Stimulated activated CD8-positive, alpha-beta memory T cell treated with anti-CD3 and anti-CD28 coated beads, Interleukin-7, amount 100 ng/mL, for 24 hours (primary cell): ENCODE measurements at regions not wholly inside any gene's neighbourhood (a gene's known extent, or its start where the extent isn't known, plus 50 kb on each side); places are given as distances from the start of the nearest gene placed in this dataset.
"Not testable (repeated sequence)": the region's sequence is repeated elsewhere in the genome, so short reads cannot be mapped to it uniquely, and the experiment has no call there.

Source experiments
- DNase-seq: peaks from one replicate; pipeline ENCODE4 v3.0.0-alpha.2; 2020; ENCODE audit warnings: low read depth

DNA sequence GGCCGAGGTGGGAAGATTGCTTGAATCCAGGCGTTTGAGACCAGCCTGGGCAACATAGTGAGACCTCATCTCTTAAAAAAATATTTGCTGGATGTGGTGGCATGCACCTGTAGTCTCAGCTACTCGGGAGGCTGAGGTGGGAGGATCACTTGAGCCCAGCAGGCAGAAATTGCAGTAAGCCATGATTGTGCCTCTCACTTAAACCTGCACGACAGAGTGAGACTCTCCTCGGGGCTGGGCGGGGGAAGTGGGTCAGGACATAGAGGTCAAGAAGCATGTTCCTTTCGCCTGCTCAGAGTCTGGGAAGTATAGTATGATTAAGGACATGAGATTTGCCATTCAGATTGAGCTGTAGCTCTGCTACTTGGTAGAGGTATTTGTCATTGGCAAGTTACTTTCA is 52.3 kb downstream of the SEPTIN7 start:
- not testable (repeated sequence) for DNase-seq

DNA sequence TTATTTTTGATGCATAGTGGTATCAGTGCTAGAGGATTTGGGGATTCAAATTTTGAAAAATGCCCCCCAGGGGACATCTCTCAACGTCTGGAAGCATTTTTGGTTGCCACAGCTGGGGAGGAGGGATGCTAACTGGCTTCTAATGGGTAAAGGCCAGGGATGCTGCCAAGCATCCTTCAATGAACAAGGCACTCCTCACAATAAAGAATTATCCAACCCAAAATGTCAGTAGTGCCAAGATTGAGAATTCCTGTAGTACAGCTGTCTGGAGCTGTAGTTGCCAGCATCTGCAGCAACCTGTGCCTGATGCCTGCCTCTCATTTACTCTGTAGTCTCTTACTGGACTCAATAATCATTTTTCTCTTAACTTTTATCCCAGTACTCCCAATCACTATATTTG is 53.5 kb downstream of the SEPTIN7 start:
- DNase-seq = no peak

DNA sequence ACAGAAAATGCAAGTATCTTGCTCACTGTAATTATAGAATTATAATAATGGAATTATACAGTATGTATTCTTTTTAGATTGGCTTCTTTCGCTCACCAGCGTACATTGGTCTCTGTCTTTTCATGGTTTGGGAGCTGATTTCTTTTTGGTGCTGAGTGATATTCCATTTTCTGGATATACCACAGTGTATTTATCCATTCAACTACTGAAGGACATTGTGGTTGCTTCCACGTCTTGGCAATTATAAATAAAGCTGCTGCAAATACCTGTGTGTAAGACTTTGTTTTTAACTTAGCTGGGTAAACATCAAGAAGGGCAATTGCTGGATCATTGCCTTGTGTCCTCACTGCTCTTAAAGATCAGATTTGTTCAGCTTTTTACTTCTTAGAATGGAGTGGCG is 55.3 kb downstream of the SEPTIN7 start:
- no peak for DNase-seq

DNA sequence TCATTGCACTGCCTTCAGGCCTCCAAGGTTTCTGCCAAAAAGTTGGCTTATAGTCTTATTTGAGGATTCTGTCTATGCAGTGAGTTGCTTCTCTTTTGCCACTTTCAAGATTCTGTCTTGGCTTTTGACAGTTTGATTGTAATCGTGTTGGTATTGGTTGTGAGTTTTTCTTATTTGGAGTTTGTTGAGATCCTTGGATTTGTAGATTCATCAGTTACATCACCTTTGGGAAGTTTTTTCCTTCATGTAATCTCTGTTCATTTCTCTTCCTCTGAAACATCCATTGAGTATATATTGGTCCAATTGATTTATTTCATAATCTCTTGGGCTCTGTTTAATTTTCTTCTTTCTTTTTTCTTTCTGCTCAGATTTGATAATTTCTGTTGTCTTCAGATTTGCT is 59.8 kb downstream of the SEPTIN7 start:
- no peak for DNase-seq

DNA sequence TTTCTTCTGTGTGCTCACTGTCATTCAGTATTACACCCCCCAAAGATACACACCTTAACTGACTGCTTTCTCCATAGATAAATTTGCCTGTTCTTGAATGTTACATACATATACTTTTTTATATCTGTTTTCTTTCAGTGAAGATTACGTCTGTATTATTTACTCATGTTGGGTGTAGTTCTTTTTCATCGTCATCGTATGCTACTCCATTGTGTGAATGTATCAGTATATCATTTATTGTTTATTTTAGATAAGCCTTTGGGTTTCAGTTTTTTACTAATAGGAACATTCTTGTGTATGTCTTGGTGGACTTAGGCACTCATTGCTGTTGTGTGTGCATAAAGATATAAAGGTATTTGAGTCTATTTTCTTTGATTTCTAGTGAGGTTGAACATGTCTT is 64.4 kb downstream of the SEPTIN7 start:
- DNase-seq = no peak

DNA sequence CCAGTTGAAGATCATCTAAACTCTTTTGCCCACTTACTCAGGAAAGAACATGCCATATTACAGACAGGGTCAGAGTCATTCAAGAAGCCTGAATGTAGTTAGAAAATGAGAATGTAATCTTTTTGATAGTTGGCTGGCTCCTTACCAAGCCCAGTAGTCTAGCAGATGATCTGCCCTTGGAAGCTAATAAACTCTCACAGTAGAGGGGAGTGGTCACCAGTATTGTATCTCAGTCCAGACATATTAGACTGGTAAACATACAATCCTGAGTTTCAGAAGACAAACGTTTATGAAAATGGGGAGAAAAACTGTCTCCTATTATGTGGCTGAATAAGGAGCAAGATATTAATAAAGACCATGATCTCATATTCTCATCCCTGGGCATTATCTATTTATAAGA is 65.3 kb downstream of the SEPTIN7 start:
- DNase-seq = no peak

DNA sequence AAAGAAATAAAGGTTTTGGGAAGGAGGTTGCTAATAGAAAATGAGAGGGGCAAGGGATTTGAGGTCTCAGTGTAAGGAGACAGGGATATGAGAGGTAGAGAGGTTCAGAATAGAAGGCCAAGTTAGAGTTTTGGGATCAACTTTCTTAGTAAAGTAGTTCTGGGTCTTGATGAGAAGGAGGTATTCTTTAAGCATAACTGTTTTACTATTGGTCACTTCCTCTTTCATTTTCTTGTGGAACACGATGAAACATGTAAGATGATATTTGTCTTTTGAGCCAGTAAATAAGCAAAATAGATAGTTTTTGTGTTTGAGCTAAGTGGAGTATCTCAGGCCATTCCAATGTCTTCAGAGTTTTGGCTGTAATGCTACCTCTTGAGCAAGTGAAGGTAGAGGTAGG is 68.3 kb downstream of the SEPTIN7 start:
- DNase-seq = not testable (repeated sequence)

DNA sequence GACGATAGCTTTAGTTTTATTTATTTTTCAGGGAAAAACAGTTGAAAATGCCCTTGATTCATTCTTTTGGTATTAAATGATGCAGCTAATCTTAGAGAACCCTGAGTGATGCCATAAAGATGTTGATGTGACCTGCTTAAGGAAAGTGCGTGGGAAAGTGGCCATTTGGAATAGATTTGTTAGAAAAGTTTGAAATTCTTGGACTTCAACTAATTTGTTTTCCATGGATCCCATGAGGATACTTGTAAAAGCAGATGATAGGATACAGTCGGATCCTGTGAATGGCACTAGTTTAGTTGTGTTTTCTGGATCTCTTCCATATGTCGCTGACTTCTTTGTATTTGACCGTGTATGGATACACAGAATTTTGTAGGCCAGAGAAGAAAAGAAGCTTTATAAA is 69.0 kb downstream of the SEPTIN7 start:
- no peak for DNase-seq

DNA sequence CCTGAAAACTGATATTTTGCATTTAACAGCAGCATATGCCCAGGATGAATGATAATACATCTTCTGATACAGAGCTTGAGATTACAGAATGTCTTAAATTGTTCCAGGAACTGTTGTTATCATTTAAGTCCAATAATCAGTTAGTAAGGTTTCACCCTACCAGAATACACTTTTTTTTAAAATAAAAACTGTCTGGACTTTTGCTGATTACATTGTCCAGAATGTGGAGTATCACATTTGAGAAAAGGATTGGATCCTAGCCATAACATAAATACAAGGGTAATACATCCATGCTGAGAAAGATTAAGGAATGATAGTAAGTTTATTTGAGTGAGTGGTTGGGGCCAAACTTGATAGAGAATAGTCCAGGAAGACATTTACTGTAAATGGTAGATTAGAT is 71.0 kb downstream of the SEPTIN7 start:
- DNase-seq = no peak

DNA sequence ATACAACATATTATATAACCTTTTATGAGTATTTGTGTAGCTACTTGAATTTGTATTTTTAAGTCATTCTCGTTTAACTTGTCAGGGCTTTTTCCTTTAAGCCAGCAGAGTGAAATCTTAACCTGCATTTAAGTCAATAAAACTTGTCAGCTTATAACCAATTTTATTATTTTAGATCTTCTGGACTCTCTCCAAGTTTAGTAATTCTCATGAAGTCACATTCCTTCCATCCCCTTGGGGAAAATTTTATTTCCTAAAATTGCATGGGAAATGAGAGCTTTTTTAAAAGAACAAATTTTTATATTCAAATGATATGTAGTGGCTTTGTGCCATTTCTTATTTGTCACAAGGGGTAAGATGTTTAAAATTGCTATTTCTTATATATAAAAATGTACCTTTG is 74.0 kb downstream of the SEPTIN7 start:
- no peak for DNase-seq

DNA sequence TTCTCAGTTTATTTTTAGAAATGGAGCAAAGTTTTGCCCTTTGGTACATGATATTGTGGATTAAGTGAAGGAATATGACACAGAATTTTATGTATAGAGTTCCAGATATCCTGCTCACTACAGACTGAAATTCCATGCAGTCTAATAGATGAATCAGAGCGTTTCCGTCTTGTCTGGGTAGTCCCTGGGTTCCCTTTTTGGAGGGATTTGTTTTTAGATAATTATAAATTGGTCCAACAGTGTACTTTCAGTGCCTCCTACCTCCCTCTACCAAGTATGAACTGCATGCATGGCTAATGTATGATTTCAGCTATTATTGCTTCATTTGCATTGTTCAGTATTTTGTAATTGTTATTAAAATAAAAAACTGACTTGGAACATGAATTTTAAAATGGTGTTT is 74.4 kb downstream of the SEPTIN7 start:
- no peak for DNase-seq

DNA sequence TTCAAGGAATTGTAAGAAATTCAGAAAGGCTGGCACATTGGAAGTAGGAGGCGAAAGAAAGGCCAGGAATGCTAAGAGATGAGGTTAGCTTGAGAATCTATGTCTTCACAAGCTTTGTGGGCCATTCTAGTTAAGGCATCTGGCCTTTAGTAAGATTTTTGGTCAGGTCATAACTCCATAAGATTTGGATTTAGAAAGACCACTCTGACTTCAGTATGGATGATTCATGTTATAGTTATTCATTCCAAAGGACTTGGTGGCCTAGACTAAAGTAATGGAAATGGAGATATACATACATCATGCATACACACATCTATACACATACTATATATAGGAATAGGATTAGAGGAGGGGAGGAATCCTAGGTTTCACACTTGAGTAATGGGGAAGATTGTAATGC is 77.5 kb downstream of the SEPTIN7 start:
- DNase-seq = no peak

DNA sequence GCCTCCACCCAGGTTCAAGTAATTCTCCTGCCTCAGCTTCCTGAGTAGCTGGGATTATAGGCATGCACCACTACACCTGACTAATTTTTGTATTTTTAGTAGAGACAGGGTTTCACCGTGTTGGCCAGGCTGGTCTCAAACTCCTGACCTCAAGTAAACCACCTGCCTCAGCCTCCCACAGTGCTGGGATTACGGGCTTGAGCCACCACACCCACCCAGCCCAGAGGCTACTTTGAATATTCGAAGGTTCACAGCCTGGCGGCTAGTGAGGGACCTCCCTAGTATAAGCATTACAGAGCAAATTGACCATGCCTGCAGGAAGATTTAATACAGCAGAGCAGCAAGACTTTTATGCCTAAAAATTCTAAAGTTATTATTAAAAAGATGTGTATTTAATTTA is 86.6 kb downstream of the SEPTIN7 start:
- not testable (repeated sequence) for DNase-seq

DNA sequence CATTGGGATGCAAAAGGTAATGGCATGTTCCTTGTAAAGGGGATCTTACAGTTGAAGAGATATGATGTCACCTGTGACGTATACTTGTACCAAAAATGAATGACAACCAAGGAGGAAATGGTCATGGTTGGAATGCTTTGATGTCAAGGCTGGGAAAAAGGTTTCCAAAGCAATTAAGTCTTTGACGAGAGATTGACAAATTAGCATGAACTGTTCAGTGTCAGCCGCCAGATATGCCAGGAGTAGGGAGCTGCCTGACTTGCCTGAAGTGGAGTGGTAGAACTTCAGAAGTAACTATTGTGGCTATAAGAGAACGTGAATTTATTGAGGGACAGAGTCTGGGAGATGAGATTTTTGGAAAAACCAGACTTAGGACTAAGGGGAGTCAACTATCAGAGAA is 88.1 kb downstream of the SEPTIN7 start:
- DNase-seq = no peak

DNA sequence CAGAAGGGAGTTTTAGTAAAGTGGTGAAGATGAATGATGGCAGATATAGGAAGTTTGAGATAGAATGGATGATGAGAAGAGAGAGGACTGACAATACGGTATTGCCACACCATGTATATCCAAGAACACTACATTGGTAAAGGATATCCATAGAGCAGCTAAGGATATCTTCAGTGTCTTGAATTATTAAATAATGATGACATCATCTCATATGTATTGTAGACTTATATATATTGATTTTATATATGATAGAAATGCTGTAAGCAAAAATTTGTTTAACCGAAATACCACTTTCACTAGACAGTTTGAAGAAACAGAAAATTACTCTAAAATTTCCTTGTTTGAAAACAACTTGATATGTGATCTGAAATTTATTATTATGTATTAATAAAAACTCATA is 89.0 kb downstream of the SEPTIN7 start:
- no peak for DNase-seq

DNA sequence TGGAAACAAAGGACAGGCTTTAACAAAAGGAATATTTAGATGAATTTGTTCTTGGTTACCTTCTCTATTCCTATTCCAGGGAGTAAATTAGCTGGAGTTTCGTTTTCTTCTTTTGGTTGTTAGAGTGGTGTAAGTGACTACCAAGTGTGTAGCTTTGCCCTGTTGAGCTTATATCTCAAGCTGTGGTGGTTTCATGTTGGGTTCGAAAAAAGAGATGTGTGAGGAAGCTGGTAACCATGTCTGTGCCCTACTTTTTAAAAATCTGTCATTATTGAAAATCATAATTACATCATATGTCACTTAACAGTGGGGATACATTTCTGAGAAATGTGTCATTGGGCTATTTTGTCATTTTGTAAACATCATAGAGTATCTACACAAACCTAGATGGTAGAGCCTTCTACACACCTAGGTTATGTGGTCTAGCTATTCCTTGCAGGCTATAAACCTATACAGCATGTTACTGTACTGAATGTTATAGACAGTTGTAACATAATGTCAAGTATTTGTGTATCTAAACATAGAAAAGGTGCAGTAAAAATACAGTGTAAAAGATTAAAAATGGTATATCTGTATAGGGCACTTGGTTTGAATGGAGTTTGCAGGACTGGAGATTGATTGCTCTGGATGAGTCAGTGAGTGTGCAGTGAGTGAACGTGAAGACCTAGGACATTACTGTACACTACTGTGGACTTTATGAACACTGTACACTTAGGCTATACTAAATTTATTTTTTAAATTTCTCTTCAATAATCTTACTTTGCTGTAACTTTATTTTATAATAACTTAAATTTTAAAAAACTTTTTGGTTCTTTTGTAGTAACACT is 90.4 kb downstream of the SEPTIN7 start:
- DNase-seq = no peak

DNA sequence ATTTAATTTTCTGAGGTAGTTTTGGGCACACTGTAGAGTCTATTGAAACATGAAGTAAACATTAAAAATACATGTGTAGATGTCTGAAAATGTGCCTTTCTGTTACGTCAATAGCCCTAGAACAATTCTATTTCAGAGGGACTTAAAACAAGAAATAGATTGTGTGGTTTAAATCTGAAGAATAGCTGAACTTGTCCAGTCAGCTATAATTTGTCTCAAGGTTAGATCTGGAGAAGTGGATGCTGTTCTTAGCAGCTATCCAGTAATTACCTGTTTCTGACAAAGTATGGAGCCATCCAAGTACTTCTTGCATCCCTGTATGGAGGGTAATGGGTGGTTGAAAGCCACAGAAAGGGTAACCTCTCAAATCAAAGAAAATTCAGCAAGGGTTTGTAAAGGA is 92.8 kb downstream of the SEPTIN7 start:
- no peak for DNase-seq

DNA sequence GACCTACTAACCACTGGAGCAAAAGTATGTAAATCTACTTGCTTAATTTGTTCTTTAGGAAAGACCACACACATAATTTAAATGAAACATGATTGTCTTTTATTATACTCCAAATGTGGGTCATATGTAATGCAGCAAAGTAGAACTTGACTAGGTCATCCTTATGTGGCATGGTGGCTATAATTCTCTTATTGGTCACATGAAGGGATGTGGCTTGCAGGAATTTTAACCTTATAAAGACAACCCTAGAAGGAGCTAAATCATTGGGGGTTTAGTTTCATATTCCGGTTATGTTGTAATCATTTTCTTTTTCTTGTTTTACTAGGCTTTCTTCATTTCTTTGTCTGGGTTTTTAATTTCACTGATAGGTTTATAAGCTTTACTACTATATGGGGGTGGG is 93.9 kb downstream of the SEPTIN7 start:
- no peak for DNase-seq

DNA sequence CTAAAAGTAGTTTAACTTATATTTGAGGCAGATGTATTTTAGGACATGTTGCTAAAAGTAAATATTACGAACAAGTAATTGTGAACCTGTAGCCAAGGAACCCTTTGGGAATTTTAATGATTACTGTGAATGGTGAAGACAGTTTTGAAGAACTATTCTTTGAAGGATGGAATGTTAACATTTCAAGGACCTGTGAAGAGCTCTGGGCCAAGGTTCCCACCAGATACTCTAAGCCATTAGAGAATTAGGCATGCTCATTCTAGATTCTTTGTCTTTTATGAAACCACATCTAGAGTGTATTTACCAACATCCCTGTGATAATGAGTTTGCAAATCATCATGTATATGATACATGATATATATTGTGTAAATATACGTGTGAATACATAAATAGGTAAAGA is 99.8 kb downstream of the SEPTIN7 start:
- no peak for DNase-seq

DNA sequence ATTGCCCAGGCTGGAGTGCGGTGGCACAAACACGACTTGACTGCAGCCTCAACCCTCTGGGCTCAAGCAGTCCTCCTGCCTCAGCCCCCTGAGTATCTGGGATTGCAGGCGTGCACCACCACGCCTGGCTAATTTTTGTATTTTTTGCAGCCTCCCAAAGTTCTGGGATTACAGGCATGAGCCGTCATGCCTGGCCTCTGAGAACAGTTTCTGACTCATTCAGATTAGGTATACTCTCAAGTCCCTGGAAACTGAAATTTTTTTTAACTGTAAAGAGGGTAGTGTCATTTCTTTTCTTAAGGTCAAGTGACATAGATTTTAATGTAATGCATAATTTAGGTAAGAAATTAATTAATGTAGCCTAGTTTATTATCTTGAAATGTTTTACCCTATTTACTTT is 104.7 kb downstream of the SEPTIN7 start:
- DNase-seq = no peak

DNA sequence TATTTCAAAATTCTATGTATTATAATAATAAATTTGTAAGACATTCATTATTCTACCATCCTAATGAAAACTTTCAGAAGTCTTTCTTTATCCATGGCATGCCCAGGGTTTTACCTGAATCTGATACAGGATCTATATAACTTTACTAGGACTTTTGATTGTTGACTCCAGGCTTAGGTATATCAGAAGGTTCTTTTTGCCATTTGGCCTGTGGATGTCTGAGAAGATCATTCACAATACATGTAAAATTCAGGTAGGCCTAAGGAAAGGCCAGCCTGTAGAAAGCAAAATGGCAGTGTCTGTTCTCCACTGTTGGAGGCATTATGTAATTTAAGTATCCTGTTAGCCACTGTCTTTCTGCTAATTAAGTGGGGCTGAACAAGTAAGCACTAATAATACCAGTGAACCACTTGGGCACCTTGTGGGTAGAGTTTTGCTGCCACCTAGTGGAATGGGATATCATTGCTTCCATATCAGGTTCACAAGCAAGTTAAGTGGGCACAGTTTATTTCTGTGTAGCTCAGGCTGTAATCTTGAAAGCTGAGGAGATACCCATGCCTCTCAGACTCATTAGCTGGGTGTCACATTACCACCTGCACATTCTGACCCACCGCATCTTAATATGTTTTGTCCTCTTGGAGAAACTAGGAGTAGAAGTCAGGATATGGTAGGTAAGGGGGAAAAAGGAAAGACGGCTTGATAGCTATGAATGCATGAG is 105.5 kb downstream of the SEPTIN7 start:
- peak; percentile 23 for DNase-seq

DNA sequence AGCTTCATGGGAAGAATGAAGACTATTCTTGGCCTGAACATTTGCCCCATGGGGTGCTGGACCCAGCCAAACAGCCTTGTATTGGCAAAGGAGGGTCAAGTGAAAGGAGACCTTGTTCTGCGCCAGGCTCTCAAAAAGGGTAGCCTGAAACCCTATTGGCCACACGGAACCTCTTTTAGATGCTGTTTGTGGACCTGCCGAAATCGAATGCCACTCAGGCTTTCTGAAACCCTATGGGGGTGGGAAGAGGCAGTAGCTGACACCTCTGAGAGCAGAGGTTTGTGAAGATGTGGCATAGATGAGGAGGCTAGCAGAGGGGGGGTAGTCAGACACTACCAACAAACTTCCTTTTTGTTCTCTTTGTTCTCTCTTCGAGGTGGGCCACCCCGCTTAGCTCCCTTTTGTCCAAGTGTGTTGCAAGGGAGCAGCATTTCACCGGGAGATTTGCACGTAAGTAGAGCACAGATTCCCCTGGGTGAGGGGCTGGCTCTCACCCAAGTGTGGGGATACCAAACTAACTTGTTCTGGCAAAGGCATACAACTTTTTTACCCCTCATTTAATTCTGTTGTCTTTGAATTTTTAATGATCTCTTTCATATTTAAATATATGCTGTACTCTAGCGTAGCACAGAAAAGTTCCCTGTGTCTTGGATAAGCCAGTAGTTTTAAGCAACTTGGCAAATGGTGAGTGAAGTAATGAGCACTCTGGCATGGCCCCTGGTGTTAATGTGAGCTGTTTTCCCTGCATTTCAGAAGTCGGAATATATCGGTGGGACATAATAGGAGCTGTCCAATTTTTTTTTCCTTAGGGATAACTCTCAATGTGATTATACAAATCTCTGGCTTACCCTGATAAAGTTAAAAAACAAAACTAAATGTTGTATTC is 107.7 kb downstream of the SEPTIN7 start:
- no peak for DNase-seq

DNA sequence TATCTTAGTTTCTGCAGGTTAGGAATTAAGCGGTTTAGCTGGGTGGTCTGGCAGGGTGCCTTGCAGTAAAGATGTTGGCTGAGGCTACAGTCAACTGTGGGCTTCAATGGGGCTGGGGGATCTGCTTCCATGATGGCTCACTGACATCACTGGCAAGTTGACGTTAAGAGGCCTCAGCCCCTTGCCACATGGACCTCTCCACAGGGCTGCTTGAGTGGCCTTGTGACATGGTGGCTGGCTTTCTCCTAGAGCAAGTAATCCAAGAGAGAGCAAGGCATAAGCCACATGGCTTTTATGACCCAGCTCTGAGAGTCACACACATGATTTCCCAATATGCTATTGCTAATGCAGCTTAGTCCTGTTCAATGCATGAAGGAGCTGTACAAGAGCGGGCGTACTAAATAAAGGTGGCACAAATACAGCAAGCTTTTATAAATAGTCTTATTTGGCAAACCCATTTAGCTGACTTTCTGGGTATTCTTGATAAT is 109.1 kb downstream of the SEPTIN7 start:
- DNase-seq = no peak
